Heart left ventricle (tissue), 16 donors: ENCODE measurements at regions not wholly inside any gene's neighbourhood (a gene's known extent, or its start where the extent isn't known, plus 50 kb on each side); places are given as distances from the start of the nearest gene placed in this dataset.

Experiments
- ATAC-seq, 4 donors: fragments of 200-7000 bp; cut with Tn5 transposase; one replicate each; pipeline ENCODE4 v1.9.1; 2020 to 2022; ENCODE audit warnings: moderate library complexity in 4 of 4, mild to moderate bottlenecking in 3 of 4, moderate number of reproducible peaks in 1 of 4
- DNase-seq, 5 donors: peaks; one replicate each; pipeline ENCODE4 v3.0.0-alpha.2; 2020
- H3K27ac ChIP-seq, 12 donors: fragments of 200-600 bp; sonication (generic) in 4 of 12; one replicate each; pipeline versions ENCODE4 v1.5.0 to v1.8.0; 2016 to 2022; ENCODE audit warnings: mild to moderate bottlenecking in 2 of 12
- H3K27me3 ChIP-seq, 9 donors: fragments of 200-600 bp; sonication (generic) in 2 of 9; one replicate each; pipeline versions ENCODE4 v1.5.1 to v1.8.0; 2016 to 2022; ENCODE audit warnings: mild to moderate bottlenecking in 3 of 9
- H3K36me3 ChIP-seq, 9 donors: fragments of 200-600 bp; sonication (generic) in 2 of 9; one replicate each; pipeline versions ENCODE4 v1.5.0 to v1.8.0; 2018 to 2022; ENCODE audit warnings: mild to moderate bottlenecking in 2 of 9
- H3K4me1 ChIP-seq, 12 donors: fragments of 200-600 bp; sonication (generic) in 4 of 12; one replicate each; pipeline versions ENCODE4 v1.5.0 to v1.8.0; 2016 to 2022; ENCODE audit warnings: mild to moderate bottlenecking in 3 of 12
- H3K4me3 ChIP-seq, 12 donors: fragments of 200-600 bp; sonication (generic) in 4 of 12; one replicate each; pipeline versions ENCODE4 v1.5.0 to v1.8.0; 2017 to 2022; ENCODE audit warnings: mild to moderate bottlenecking in 9 of 12, moderate library complexity in 4 of 12
- H3K9me3 ChIP-seq, 12 donors: fragments of 200-600 bp; sonication (generic) in 4 of 12; one replicate each; pipeline versions ENCODE4 v1.5.0 to v1.8.0; 2016 to 2022; ENCODE audit warnings: mild to moderate bottlenecking in 1 of 12
- POLR2A ChIP-seq, 2 donors: fragments of 450-650 bp; IDR thresholded peaks; one replicate each; pipeline ENCODE4 v1.6.1; 2017; ENCODE audit warnings: antibody characterized with exemption in 2 of 2, mild to moderate bottlenecking in 2 of 2, moderate library complexity in 2 of 2
- WGBS, 4 donors: extraction: QIAGEN DNeasy Blood & Tissue Kit in 2 of 4; methylation state at CpG; one replicate each; pipeline versions ENCODE4 v1.1.5 to v1.1.7; 2013 to 2018; 5-methylcytosine and 5-hydroxymethylcytosine counted together
- intact Hi-C, 10 donors: fragments of 100-400 bp; cut with DNase I; formaldehyde crosslinking; loops; one replicate each; pipeline versions ENCODE4 v1.11.1 to v1.14.2; 2022
- TF ChIP-seq, protein P1 (sequence below), 12 donors: fragments of 200-600 bp; sonication (generic) in 4 of 12; IDR thresholded peaks; one replicate each; pipeline versions ENCODE4 v1.5.0 to v1.8.0; 2018 to 2022; ENCODE audit warnings: antibody characterized with exemption in 12 of 12, mild to moderate bottlenecking in 5 of 12
- donor health status: ischemic (EF 13 %, LVEDD 7.1; RV severe dilation, severe dysfunction).
- donor health status: healthy with polysubstance abuse.
- donor health status: DM: no; HTN: yes; CAD: no.
- donor health status: DM: no; HTN: no; CAD: no.
- donor health status: ischemic (EF 25% LVEDD 6.9; RV normal size, moderate dysfunction).
- donor health status: ischemic (EF 25% LVEDD 5.7; RV mildly dilated, moderate dysfunction).
- donor health status: healthy.
- donor health status: DM: yes; HTN: yes; CAD: no.
- donor health status: ischemic (EF 35%, LVEDD 5.7; RV mildly dilated, moderate dysfunction).
- donor health status: nonischemic (EF 11% LVEDD 7.7; RV severe dilation, severe dysfunction).
- donor health status: DM: yes; HTN: yes; CAD: no.
- donor health status: PGD.
- donor health status: ischemic (EF 29% LVEDD 5.4; RV normal size, mild dysfunction).
- donor health status: nonischemic (EF 23%, LVEDD 6.1; RV moderate dilation, normal function).

DNA sequence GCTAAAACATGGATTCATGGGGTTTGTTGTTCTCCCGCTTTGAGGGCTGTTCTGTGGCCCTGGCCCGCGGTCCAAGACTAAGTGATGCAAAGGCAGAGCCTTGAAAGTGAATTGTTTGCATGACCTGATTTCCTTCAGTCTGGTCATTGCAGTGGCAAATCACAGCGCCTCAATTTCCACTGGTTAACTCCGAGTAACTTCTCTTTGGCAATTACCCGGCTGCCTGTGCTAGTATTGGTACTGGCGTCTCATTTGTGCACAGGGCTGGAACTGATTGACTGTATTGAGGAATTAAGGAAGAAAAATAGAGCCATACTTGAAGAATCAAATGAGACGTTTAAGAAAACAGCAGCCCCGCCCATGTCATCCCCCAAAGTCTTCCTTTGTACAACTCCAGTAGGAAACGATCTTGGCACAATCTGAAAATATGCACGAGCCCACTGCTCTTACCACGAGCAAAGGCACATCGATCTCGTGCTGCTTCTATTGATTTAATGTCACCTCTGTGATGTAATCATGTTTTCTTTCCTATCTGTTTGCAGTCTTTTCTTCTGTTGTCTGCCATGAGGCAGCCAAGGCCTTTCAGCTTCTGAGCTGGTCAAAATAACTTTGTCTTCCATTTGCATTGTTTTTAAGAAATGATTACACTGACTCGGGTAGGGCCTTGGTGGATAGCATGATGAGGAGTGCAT, 60.6 kb upstream of the SHH start:
- Histone ChIP-seq H3K4me1 (no peaks in the 10 kb centered on the region), H3K9me3 (no peaks in the 10 kb centered on the region), H3K36me3 (no peaks in the 10 kb centered on the region), H3K27me3 (peaks cover 0 to 19% (median 3%) of the 10 kb centered on the region in 9 donors), H3K4me3 (no peak overlapping the region), H3K27ac (no peak overlapping the region)
- intact Hi-C loops: no loop called here
- DNase-seq (peak in 1 of 5 donors; percentile 14), ATAC-seq (no peak)
- 64 to 79% (median 76%) methylated on average over 15 of the region's 15 CpGs for WGBS, 4 donors
- TF ChIP-seq POLR2A (IDR thresholded peaks at IDR 0.05): no peak
- TF ChIP-seq, protein P1, sequence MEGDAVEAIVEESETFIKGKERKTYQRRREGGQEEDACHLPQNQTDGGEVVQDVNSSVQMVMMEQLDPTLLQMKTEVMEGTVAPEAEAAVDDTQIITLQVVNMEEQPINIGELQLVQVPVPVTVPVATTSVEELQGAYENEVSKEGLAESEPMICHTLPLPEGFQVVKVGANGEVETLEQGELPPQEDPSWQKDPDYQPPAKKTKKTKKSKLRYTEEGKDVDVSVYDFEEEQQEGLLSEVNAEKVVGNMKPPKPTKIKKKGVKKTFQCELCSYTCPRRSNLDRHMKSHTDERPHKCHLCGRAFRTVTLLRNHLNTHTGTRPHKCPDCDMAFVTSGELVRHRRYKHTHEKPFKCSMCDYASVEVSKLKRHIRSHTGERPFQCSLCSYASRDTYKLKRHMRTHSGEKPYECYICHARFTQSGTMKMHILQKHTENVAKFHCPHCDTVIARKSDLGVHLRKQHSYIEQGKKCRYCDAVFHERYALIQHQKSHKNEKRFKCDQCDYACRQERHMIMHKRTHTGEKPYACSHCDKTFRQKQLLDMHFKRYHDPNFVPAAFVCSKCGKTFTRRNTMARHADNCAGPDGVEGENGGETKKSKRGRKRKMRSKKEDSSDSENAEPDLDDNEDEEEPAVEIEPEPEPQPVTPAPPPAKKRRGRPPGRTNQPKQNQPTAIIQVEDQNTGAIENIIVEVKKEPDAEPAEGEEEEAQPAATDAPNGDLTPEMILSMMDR (IDR thresholded peaks at IDR 0.05): no peak

DNA sequence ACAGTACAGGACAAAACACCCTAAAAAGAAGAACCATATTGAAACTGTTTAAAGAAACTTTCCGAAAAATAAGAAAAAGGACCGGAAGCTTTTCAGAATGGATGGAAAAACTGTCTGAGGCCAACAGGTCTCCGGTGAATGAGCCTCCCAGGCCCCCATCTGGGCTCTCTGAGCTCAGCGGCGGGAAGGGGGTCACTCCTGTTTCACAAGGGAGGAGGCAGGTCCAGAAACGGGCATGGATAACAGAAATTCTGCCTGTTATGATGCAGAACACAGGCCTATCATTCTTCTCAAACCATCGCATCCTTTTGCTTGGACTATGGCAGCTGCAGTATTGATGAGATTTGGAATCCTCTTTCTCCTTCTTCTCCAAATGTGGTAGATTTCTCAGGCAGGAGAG, 58.9 kb upstream of the SHH start:
- peak in 1 of 5 donors; percentile 2 for DNase-seq
- Histone ChIP-seq H3K9me3 (no peaks in the 10 kb centered on the region), H3K4me3 (no peak overlapping the region), H3K27me3 (peaks cover 0 to 27% (median 3%) of the 10 kb centered on the region in 9 donors), H3K4me1 (no peaks in the 10 kb centered on the region), H3K36me3 (no peaks in the 10 kb centered on the region), H3K27ac (no peak overlapping the region)
- TF ChIP-seq POLR2A (IDR thresholded peaks at IDR 0.05): no peak
- TF ChIP-seq, protein P1 (IDR thresholded peaks at IDR 0.05): no peak
- intact Hi-C loops: no loop called here
- ATAC-seq: no peak
- 86 to 95% (median 87%) methylated on average over 7 of the region's 7 CpGs for WGBS, 4 donors

DNA sequence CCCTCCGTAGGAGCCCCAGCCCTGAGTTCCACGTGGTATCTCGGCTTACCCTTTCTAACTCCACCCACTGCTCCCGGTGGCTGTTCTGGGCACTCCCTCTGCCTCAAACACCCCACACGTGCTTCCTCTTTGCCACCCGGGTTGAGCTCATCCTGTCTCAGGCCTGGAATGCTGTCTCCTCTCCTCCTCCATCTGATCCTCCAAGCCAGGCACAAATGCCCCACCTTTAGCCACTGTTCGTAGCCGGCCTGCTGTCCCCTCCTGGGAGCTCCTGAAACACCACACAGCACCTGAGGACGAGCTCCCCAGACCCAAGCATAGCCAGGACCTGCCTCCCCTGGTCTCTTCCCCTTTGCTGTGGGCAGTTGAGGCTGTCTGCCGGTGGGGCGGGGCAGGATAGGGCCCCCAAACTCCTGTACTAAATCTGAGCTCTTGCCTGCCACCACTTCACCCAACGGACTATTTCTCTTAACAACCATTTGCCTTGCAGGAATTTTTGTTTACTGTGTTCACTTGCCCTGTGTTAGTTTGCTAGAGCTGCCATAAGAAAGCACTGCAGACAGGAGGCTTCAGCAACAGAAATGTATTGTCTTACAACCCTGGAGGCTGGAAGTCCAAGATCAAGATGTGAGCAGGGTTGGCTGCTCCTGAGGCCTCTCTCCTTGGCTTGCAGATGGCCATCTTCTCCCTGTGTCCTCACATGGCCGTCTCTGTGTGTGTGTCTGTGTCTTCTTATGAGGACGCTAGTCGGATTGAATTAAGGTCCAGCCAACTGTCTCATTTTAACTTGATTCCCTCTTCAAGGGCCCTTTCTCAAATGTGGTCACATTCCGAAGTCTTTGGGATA, 58.3 kb upstream of the SHH start:
- peak in 2 of 5 donors; percentile 1 to 40 for DNase-seq
- H3K9me3 ChIP-seq: no peaks in the 10 kb centered on the region
- no peak for TF ChIP-seq POLR2A (IDR thresholded peaks at IDR 0.05)
- TF ChIP-seq, protein P1 (IDR thresholded peaks at IDR 0.05): no peak
- no peak overlapping the region for H3K27ac ChIP-seq
- no peaks in the 10 kb centered on the region for H3K36me3 ChIP-seq
- no peak for ATAC-seq
- H3K4me3 ChIP-seq: no peak overlapping the region
- intact Hi-C loops: no loop called here
- 62 to 66% (median 65%) methylated on average over 16 of the region's 16 CpGs for WGBS, 4 donors
- H3K4me1 ChIP-seq: no peaks in the 10 kb centered on the region
- H3K27me3 ChIP-seq: peaks cover 0 to 32% (median 3%) of the 10 kb centered on the region in 9 donors

DNA sequence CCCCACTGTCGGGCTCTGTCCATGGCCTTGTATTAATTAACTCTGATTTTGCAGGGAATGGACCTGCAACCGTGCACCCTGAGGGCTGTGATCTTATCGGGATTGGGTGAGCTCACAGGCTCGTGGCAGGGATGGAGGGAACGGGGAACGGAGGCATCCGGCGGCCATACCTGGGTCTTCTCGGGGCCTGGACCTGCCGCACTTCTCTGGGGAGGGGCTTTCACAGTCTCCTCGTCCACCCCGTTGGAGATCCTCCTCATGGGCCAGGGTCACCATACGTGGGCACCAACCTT, 57.5 kb upstream of the SHH start:
- Histone ChIP-seq H3K4me3 (no peak overlapping the region), H3K9me3 (no peaks in the 10 kb centered on the region), H3K36me3 (no peaks in the 10 kb centered on the region), H3K4me1 (no peaks in the 10 kb centered on the region), H3K27ac (no peak overlapping the region), H3K27me3 (peaks cover 0 to 40% (median 3%) of the 10 kb centered on the region in 9 donors)
- DNase-seq (peak in 2 of 5 donors; percentile 1 to 36), ATAC-seq (no peak)
- TF ChIP-seq, protein P1 (IDR thresholded peaks at IDR 0.05): no peak
- TF ChIP-seq POLR2A (IDR thresholded peaks at IDR 0.05): no peak
- intact Hi-C loops: no loop called here
- WGBS, 4 donors: 87 to 90% (median 88%) methylated on average over 10 to 13 of the region's 13 CpGs
